GM10248 (cell line): ENCODE measurements at regions not wholly inside any gene's neighbourhood (a gene's known extent, or its start where the extent isn't known, plus 50 kb on each side); places are given as distances from the start of the nearest gene placed in this dataset.

ENCODE experiments used
- CTCF ChIA-PET: fragments of 300-600 bp; sonication (Branson Sonifier 250); formaldehyde crosslinking; extraction: SDS; loops from one replicate; lab custom pipeline; 2021; ENCODE audit warnings: antibody characterized with exemption; lab: Yijun Ruan, JAX
- POLR2A ChIA-PET: fragments of 350-650 bp; sonication (Branson Sonifier 250); formaldehyde crosslinking; extraction: SDS; loops from one replicate; lab custom pipeline; 2020; ENCODE audit warnings: antibody characterized with exemption; lab: Yijun Ruan, JAX
- DNase-seq: peaks from one replicate; pipeline ENCODE4 v3.0.0; 2012; ENCODE audit errors: extremely low spot score
- TF ChIP-seq, protein P1 (sequence below): IDR thresholded peaks from 2 replicates; pipeline ENCODE4 v1.5.1; 2012; ENCODE audit warnings: mild to moderate bottlenecking, low read depth; ENCODE audit errors: extremely low read depth, missing control alignments, control extremely low read depth

DNA sequence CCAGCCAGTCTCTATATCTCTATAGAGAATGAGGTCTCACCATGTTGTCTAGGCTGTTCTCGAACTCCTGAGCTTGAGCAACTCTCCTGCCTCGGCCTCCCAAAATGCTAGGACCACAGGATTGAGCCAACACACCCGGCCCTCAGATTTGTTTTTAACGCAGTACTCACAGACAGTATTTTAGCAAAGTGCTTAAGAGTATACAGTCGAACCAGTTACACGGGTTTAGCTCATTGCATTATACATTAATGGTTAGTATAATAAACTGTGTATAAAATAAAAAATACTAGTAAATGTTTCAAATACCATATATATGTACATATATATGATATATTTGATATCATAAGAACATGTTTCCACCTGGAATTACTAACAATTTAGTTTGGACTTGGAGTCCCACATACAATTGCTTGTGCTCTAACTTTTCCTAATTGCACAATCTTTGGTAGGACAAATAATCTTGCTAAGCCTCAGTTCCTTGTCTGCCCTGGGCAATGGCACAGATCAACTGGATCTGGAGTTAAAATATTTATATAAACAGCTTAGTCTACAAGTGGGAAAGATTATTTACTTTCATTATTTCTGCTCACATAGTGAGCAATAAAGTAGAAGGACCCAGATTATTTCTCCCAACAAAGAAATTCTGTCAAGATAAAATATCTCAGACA is 508.9 kb upstream of the LRATD1 start:
- POLR2A ChIA-PET: no interaction called here
- TF ChIP-seq, protein P1, sequence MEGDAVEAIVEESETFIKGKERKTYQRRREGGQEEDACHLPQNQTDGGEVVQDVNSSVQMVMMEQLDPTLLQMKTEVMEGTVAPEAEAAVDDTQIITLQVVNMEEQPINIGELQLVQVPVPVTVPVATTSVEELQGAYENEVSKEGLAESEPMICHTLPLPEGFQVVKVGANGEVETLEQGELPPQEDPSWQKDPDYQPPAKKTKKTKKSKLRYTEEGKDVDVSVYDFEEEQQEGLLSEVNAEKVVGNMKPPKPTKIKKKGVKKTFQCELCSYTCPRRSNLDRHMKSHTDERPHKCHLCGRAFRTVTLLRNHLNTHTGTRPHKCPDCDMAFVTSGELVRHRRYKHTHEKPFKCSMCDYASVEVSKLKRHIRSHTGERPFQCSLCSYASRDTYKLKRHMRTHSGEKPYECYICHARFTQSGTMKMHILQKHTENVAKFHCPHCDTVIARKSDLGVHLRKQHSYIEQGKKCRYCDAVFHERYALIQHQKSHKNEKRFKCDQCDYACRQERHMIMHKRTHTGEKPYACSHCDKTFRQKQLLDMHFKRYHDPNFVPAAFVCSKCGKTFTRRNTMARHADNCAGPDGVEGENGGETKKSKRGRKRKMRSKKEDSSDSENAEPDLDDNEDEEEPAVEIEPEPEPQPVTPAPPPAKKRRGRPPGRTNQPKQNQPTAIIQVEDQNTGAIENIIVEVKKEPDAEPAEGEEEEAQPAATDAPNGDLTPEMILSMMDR: no peak
- CTCF ChIA-PET: no interaction called here
- no peak for DNase-seq

DNA sequence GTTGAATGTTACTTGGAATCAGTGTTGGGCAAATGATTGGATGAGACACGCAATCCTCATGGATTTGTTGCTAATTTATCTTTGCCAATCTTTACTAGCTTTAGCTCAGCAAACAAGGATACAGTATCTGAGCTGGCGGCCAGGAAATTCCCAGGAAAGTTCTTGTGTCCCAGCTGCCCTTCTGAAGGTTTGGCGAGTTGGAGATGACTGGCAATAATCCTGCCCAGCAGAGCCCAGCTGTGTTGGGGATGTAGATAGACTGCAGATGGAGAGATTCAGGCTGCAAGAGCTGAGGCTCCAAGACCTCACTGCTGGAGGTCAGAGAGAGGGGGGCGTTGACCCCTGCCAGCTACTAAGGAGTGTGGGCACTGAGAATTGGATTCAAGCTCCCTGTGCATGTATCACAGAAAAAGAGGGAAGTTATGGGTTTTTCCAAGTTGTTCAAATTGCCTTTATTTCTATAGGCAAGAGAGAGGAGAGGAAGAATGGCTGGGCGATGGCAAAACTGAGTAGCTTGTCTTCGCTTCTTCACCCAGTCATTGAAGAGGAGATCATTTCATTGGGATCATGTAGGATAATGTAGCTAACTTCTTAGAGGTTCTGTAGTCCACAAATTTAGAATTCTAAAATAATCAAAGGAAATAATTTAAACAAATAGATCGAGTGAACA is 506.8 kb upstream of the LRATD1 start:
- POLR2A ChIA-PET: no interaction called here
- no peak for DNase-seq
- TF ChIP-seq, protein P1: no peak
- CTCF ChIA-PET: interaction anchor here (0.8 to 1.5 kb wide), 3 partner anchors 9 to 114 kb away, joined by 3 read pairs; no protein-coding TSS in a partner anchor

DNA sequence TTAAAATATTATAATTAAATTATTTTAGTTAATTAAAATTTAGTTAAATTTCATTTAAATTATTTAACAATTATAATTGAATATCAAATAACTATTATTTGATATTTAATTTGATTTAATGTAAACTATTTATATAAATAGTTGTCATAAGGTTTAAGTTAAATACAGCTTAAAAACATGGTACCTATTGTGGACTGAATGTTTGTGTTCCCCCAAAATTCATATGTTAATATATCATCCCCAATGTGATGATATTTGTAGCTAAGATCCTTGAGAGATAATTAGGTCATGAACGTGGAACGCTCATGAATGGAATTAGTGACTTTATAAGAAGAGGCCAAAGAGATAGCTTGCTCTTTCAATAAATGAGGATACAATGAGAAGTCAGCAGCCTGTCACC is 505.7 kb upstream of the LRATD1 start:
- TF ChIP-seq, protein P1: no peak
- ChIA-PET CTCF (interaction anchor here (1.5 kb wide), 1 partner anchor 10 kb away, joined by 3 read pairs; no protein-coding TSS in a partner anchor), POLR2A (no interaction called here)
- no peak for DNase-seq

DNA sequence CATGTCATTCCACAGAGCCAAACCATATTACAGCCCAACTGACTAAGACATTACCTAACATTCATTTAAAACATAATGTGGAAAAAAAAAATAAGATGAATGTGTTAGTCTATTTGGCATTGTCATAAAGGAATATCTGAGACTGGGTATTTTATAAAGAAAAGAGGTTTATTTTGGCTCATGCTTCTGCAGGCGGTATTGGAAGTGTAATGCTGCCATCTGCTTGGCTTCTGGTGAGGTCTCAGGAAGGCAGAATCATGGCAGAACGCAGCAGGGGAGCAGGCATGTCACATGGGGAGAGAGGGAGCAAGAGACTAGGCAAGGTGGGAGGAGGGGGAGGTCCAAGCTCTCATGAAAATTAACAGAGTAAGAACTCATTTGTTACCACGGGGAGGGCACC is 504.8 kb upstream of the LRATD1 start:
- POLR2A ChIA-PET: no interaction called here
- CTCF ChIA-PET: no interaction called here
- DNase-seq: no peak
- TF ChIP-seq, protein P1: no peak

DNA sequence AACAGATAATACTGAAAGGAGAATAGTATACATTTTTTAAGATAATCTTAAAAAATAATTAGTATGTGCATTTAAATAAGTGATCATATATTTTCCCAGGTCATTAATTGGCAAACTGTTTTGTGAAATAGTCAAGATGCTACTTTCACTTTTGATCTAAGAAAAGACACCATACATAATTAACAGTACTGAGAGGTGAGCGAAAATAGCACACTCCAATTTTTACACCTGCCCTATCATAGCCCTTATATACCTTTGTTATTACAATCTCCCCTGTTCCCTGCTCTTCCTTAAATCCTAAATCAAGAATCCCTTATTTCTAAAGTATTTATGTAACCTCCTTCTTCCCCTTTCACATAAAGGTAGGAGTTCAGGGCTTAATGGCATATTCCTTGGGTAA is 500.1 kb upstream of the LRATD1 start:
- DNase-seq: no peak
- ChIA-PET POLR2A (no interaction called here), CTCF (no interaction called here)
- TF ChIP-seq, protein P1: no peak

DNA sequence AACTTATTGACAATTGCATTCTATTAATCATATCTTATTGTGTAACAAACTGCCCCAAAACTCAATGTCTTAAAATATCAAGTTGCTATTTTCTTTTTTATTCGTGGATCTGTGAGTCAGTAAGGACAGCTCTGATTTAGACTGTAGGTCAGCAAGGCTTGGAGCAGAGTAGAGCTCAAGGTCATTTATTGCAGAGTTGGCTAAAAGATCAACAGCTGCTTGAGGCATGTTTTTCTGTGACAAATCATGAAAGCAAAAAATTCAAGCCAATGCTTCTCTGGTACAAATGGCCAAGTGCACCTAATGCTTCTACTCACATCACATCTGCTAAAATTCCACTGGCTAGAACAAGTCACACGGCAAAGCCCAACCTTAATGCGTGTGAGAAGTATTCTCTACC is 497.7 kb upstream of the LRATD1 start:
- POLR2A ChIA-PET: no interaction called here
- CTCF ChIA-PET: no interaction called here
- TF ChIP-seq, protein P1: no peak
- no peak for DNase-seq
